ENCODE measurements at regions not wholly inside any gene's neighbourhood (a gene's known extent, or its start where the extent isn't known, plus 50 kb on each side); places are given as distances from the start of the nearest gene placed in this dataset.
"Not testable (repeated sequence)": the region's sequence is repeated elsewhere in the genome, so short reads cannot be mapped to it uniquely, and the experiment has no call there.

- no peak for DNase-seq (ENCODE audit: low read depth)
- Histone ChIP-seq H3K36me3 (ENCODE audit: control insufficient read depth, insufficient read depth, low read length, severe bottlenecking) (no peaks in the 10 kb centered on the region), H3K27me3 (replicated peaks; ENCODE audit: control insufficient read depth, insufficient read depth, low read length) (no peaks in the 10 kb centered on the region), H3K4me3 (ENCODE audit: low read length) (no peak overlapping the region), H3K4me1 (ENCODE audit: control insufficient read depth, insufficient read depth, low read length) (no peaks in the 10 kb centered on the region), H3K9ac (ENCODE audit: low read length) (no peak overlapping the region), H3K9me3 (ENCODE audit: control insufficient read depth, low read length) (no peaks in the 10 kb centered on the region)
These were observed 54.4 kb upstream of the MSH6 start for GRCh38 chr2:47728551-47728950.

- no peaks in the 10 kb centered on the region for H3K4me1 ChIP-seq (ENCODE audit: control insufficient read depth, insufficient read depth, low read length)
- H3K27me3 ChIP-seq (replicated peaks; ENCODE audit: control insufficient read depth, insufficient read depth, low read length) = no peaks in the 10 kb centered on the region
- no peaks in the 10 kb centered on the region for H3K9me3 ChIP-seq (ENCODE audit: control insufficient read depth, low read length)
- H3K9ac ChIP-seq (ENCODE audit: low read length) = no peak overlapping the region
- no peak for DNase-seq (ENCODE audit: low read depth)
- H3K36me3 ChIP-seq (ENCODE audit: control insufficient read depth, insufficient read depth, low read length, severe bottlenecking) = no peaks in the 10 kb centered on the region
- H3K4me3 ChIP-seq (ENCODE audit: low read length) = no peak overlapping the region
These were observed 55.0 kb upstream of the MSH6 start for GRCh38 chr2:47727956-47728355.

GRCh38 chr2:47726978-47727377 is 56.0 kb upstream of the MSH6 start:
- H3K4me1 ChIP-seq (ENCODE audit: control insufficient read depth, insufficient read depth, low read length); H3K9me3 ChIP-seq (ENCODE audit: control insufficient read depth, low read length); H3K27me3 ChIP-seq (replicated peaks; ENCODE audit: control insufficient read depth, insufficient read depth, low read length); H3K9ac ChIP-seq (ENCODE audit: low read length); H3K4me3 ChIP-seq (ENCODE audit: low read length); DNase-seq (ENCODE audit: low read depth); H3K36me3 ChIP-seq (ENCODE audit: control insufficient read depth, insufficient read depth, low read length, severe bottlenecking): not testable (repeated sequence)

- H3K36me3 ChIP-seq (ENCODE audit: control insufficient read depth, insufficient read depth, low read length, severe bottlenecking) = no peaks in the 10 kb centered on the region
- no peaks in the 10 kb centered on the region for H3K9me3 ChIP-seq (ENCODE audit: control insufficient read depth, low read length)
- DNase-seq (ENCODE audit: low read depth) = peak; percentile 56
- H3K9ac ChIP-seq (ENCODE audit: low read length) = no peak overlapping the region
- no peaks in the 10 kb centered on the region for H3K27me3 ChIP-seq (replicated peaks; ENCODE audit: control insufficient read depth, insufficient read depth, low read length)
- H3K4me1 ChIP-seq (ENCODE audit: control insufficient read depth, insufficient read depth, low read length) = no peaks in the 10 kb centered on the region
- H3K4me3 ChIP-seq (ENCODE audit: low read length) = no peak overlapping the region
These were observed 57.1 kb upstream of the MSH6 start for GRCh38 chr2:47725808-47726207.

- no peaks in the 10 kb centered on the region for H3K36me3 ChIP-seq (ENCODE audit: control insufficient read depth, insufficient read depth, low read length, severe bottlenecking)
- peaks cover 3% of the 10 kb centered on the region for H3K4me1 ChIP-seq (ENCODE audit: control insufficient read depth, insufficient read depth, low read length)
- H3K9me3 ChIP-seq (ENCODE audit: control insufficient read depth, low read length) = no peaks in the 10 kb centered on the region
- no peak for DNase-seq (ENCODE audit: low read depth)
- H3K27me3 ChIP-seq (replicated peaks; ENCODE audit: control insufficient read depth, insufficient read depth, low read length) = no peaks in the 10 kb centered on the region
- H3K4me3 ChIP-seq (ENCODE audit: low read length) = no peak overlapping the region
- no peak overlapping the region for H3K9ac ChIP-seq (ENCODE audit: low read length)
These were observed 58.5 kb upstream of the MSH6 start for GRCh38 chr2:47724221-47724981.

GRCh38 chr2:47721296-47721695 is 61.6 kb upstream of the MSH6 start:
- no peak overlapping the region for H3K4me3 ChIP-seq (ENCODE audit: low read length)

GRCh38 chr2:47720559-47720958 is 62.4 kb upstream of the MSH6 start:
- H3K4me3 ChIP-seq (ENCODE audit: low read length) = no peak overlapping the region
- H3K4me1 ChIP-seq (ENCODE audit: control insufficient read depth, insufficient read depth, low read length) = peaks cover 3% of the 10 kb centered on the region
- no peak for DNase-seq (ENCODE audit: low read depth)
- no peaks in the 10 kb centered on the region for H3K36me3 ChIP-seq (ENCODE audit: control insufficient read depth, insufficient read depth, low read length, severe bottlenecking)
- H3K27me3 ChIP-seq (replicated peaks; ENCODE audit: control insufficient read depth, insufficient read depth, low read length) = peaks cover 13% of the 10 kb centered on the region
- H3K9me3 ChIP-seq (ENCODE audit: control insufficient read depth, low read length) = no peaks in the 10 kb centered on the region
- H3K9ac ChIP-seq (ENCODE audit: low read length) = no peak overlapping the region

More at GRCh38 chr2:47721296-47721695, 61.6 kb upstream of the MSH6 start:
- H3K9ac ChIP-seq (ENCODE audit: low read length) = no peak overlapping the region
- no peak for DNase-seq (ENCODE audit: low read depth)
- peaks cover 3% of the 10 kb centered on the region for H3K4me1 ChIP-seq (ENCODE audit: control insufficient read depth, insufficient read depth, low read length)
- H3K9me3 ChIP-seq (ENCODE audit: control insufficient read depth, low read length) = no peaks in the 10 kb centered on the region
- peaks cover 13% of the 10 kb centered on the region for H3K27me3 ChIP-seq (replicated peaks; ENCODE audit: control insufficient read depth, insufficient read depth, low read length)
- no peaks in the 10 kb centered on the region for H3K36me3 ChIP-seq (ENCODE audit: control insufficient read depth, insufficient read depth, low read length, severe bottlenecking)

- H3K9me3 ChIP-seq (ENCODE audit: control insufficient read depth, low read length) = no peaks in the 10 kb centered on the region
- no peak overlapping the region for H3K4me3 ChIP-seq (ENCODE audit: low read length)
- H3K9ac ChIP-seq (ENCODE audit: low read length) = no peak overlapping the region
- H3K4me1 ChIP-seq (ENCODE audit: control insufficient read depth, insufficient read depth, low read length) = peaks cover 3% of the 10 kb centered on the region
- DNase-seq (ENCODE audit: low read depth) = peak; percentile 21
- peaks cover 13% of the 10 kb centered on the region for H3K27me3 ChIP-seq (replicated peaks; ENCODE audit: control insufficient read depth, insufficient read depth, low read length)
- H3K36me3 ChIP-seq (ENCODE audit: control insufficient read depth, insufficient read depth, low read length, severe bottlenecking) = no peaks in the 10 kb centered on the region
These were observed 62.9 kb upstream of the MSH6 start for GRCh38 chr2:47720036-47720435.

GRCh38 chr2:47719099-47719498 is 63.8 kb upstream of the MSH6 start:
- no peaks in the 10 kb centered on the region for H3K36me3 ChIP-seq (ENCODE audit: control insufficient read depth, insufficient read depth, low read length, severe bottlenecking)
- no peak overlapping the region for H3K9ac ChIP-seq (ENCODE audit: low read length)
- H3K4me3 ChIP-seq (ENCODE audit: low read length) = no peak overlapping the region
- DNase-seq (ENCODE audit: low read depth) = no peak
- peaks cover 13% of the 10 kb centered on the region for H3K27me3 ChIP-seq (replicated peaks; ENCODE audit: control insufficient read depth, insufficient read depth, low read length)
- H3K9me3 ChIP-seq (ENCODE audit: control insufficient read depth, low read length) = no peaks in the 10 kb centered on the region
- H3K4me1 ChIP-seq (ENCODE audit: control insufficient read depth, insufficient read depth, low read length) = peaks cover 3% of the 10 kb centered on the region

GRCh38 chr2:47716307-47716706 is 66.6 kb upstream of the MSH6 start:
- not testable (repeated sequence) for H3K9me3 ChIP-seq (ENCODE audit: control insufficient read depth, low read length)

GRCh38 chr2:47715552-47715951 is 67.4 kb upstream of the MSH6 start:
- H3K36me3 ChIP-seq (ENCODE audit: control insufficient read depth, insufficient read depth, low read length, severe bottlenecking) = no peaks in the 10 kb centered on the region
- peaks cover 3% of the 10 kb centered on the region for H3K4me1 ChIP-seq (ENCODE audit: control insufficient read depth, insufficient read depth, low read length)
- H3K9me3 ChIP-seq (ENCODE audit: control insufficient read depth, low read length) = no peaks in the 10 kb centered on the region
- peaks cover 14% of the 10 kb centered on the region for H3K27me3 ChIP-seq (replicated peaks; ENCODE audit: control insufficient read depth, insufficient read depth, low read length)
- H3K4me3 ChIP-seq (ENCODE audit: low read length) = no peak overlapping the region
- DNase-seq (ENCODE audit: low read depth) = no peak
- no peak overlapping the region for H3K9ac ChIP-seq (ENCODE audit: low read length)

More at GRCh38 chr2:47716307-47716706, 66.6 kb upstream of the MSH6 start:
- peaks cover 13% of the 10 kb centered on the region for H3K27me3 ChIP-seq (replicated peaks; ENCODE audit: control insufficient read depth, insufficient read depth, low read length)
- not testable (repeated sequence) for H3K4me3 ChIP-seq (ENCODE audit: low read length); H3K36me3 ChIP-seq (ENCODE audit: control insufficient read depth, insufficient read depth, low read length, severe bottlenecking); DNase-seq (ENCODE audit: low read depth); H3K4me1 ChIP-seq (ENCODE audit: control insufficient read depth, insufficient read depth, low read length); H3K9ac ChIP-seq (ENCODE audit: low read length)

Data from adipocyte (in vitro differentiated cells).